SK-N-MC (cell line): ENCODE measurements at regions not wholly inside any gene's neighbourhood (a gene's known extent, or its start where the extent isn't known, plus 50 kb on each side); places are given as distances from the start of the nearest gene placed in this dataset.

Experiments used
- EZH2 ChIP-seq: fragments of 200-600 bp; sonication (generic); IDR thresholded peaks from one replicate; pipeline ENCODE4 v1.6.1; 2017; ENCODE audit warnings: antibody characterized with exemption
- POLR2AphosphoS5 ChIP-seq: IDR thresholded peaks from 2 replicates; pipeline ENCODE4 v1.6.1; 2012; ENCODE audit warnings: mild to moderate bottlenecking, low read depth, low read length, borderline replicate concordance

- TF ChIP-seq EZH2: no peak
- no peak for TF ChIP-seq POLR2AphosphoS5
These were observed 74.0 kb upstream of the MAP3K4 start for GRCh38 chr6:160917572-160917971.
